AG10803 (cell line): ENCODE measurements at regions not wholly inside any gene's neighbourhood (a gene's known extent, or its start where the extent isn't known, plus 50 kb on each side); places are given as distances from the start of the nearest gene placed in this dataset.

Experiments
- DNase-seq: peaks from one replicate; pipeline ENCODE4 v3.0.0; 2010; ENCODE audit warnings: low read depth
- H3K4me3 ChIP-seq: 2 replicates; pipeline ENCODE4 v1.5.1; 2011; ENCODE audit warnings: mild to moderate bottlenecking, low read length, control low read depth
- CTCF ChIP-seq: conservative IDR thresholded peaks from 2 replicates; pipeline ENCODE4 v1.5.1; 2011; ENCODE audit warnings: mild to moderate bottlenecking, low read length, control low read depth, inconsistent platforms

DNA sequence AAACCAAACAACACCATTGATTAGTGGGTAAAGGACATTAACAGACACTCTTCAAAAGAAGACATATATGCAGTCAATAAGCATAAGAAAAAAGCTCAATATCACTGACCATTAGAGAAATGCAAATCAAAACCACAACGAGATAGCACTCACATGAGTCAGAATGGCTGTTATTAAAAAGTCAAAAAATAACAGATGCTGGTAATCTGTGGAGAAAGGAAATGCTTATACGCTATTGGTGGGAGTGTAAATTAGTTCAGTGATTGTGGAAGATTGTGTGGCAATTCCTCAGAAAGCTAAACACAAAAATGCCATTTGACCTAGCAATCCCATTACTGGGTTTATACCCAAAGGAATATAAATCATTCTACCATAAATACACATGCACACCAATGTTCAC lies 182.6 kb downstream of the TRPC6 start:
- DNase-seq, result peak; percentile 73
- no peak for TF ChIP-seq CTCF

DNA sequence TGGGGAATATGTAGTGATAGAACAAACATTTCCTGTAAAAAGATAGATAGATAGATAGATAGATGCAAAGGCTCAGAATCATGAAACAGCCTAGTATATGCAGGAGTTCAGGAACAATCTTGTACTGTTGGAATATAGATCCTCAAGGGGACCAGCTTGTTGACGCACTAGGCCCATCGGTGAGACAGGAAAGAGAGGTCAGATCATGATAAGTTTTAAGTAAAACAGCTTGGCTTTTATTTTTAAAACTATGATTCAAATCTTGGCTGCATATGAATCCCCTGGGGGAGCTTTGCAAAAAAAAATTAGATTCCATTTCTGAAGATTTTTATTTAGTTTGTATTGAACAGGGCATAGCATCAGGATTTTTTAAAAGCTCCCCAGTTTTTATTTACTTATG lies 185.8 kb downstream of the TRPC6 start:
- DNase-seq, result no peak
- TF ChIP-seq CTCF, result no peak
- H3K4me3 ChIP-seq, result no peak overlapping the region

More for the DNA sequence above, 182.6 kb downstream of the TRPC6 start:
- H3K4me3 ChIP-seq, result no peak overlapping the region

GRCh38 chr11:101390539-101390938 lies 193.3 kb downstream of the TRPC6 start:
- no peak overlapping the region for H3K4me3 ChIP-seq
- TF ChIP-seq CTCF, result peak; percentile 52
- peak; percentile 17 for DNase-seq

DNA sequence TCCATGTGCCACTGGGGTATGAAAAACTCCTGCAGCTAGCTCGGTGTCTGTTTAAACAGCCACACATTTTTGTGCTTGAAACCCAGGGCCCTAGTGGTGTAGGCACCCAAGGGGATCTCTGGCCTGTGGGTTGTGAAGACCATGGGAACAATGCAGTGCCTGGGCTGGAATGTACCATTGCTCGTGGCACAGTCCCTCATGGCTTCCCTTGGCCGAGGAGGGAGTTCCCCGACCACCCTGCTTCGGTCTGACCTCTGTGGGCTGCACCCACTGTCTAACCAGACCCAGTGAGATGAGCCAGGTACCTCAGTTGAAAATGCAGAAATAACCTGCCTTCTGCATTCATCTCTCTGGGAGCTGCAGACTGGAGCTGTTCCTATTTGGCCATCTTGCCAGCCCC lies 214.0 kb downstream of the TRPC6 start:
- no peak for DNase-seq
- TF ChIP-seq CTCF, result no peak
- no peak overlapping the region for H3K4me3 ChIP-seq

DNA sequence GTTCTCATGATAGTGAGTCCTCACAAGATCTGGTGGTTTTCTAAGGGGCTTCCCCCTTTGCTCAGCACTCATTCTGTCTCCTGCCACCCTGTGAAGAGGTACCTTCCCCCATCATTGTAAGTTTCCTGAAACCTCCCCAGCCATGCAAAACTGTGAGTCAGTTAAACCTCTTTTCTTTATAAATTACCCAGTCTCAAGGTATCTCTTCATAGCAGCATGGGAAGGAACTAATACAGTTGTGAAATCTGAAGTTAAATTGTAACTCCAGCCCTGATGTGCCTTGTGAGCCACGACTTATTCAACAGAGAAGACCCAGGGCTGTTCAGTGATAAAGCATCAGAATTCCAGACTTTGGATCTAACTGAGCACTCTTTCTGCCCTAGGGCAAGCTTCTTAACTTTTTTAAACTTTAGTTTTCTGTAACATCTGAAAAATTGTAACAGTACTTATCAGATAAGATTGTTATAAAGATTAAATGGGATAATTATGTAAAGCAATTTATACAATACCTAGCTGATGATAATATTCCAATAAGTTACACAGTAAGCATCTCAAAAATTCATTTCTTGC lies 220.0 kb downstream of the TRPC6 start:
- no peak for DNase-seq
- H3K4me3 ChIP-seq, result no peak overlapping the region
- TF ChIP-seq CTCF, result no peak

- no peak overlapping the region for H3K4me3 ChIP-seq
- no peak for TF ChIP-seq CTCF
These were observed 221.2 kb downstream of the TRPC6 start for GRCh38 chr11:101362643-101363042.

DNA sequence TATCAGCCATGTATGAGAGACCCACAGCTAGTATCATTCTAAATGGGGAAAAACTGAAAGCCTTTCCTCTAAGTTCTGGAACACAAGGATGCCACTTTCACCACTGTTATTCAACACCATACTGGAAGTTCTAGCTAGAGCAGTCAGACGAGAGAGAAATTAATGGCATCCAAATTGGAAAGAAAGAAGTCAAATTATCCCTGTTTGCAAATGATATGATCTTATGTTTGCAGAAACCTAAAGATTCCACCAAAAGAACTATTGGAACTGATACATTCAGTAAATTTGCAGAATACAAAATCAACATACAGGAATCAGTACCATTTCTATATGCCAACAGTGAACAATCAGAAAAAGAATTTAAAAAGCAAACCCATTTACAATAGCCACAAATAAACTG lies 226.0 kb downstream of the TRPC6 start:
- DNase-seq, result no peak
- no peak overlapping the region for H3K4me3 ChIP-seq
- no peak for TF ChIP-seq CTCF

More at GRCh38 chr11:101362643-101363042, 221.2 kb downstream of the TRPC6 start:
- DNase-seq, result no peak
